Mesothelial cell of epicardium (in vitro differentiated cells): ENCODE measurements at regions not wholly inside any gene's neighbourhood (a gene's known extent, or its start where the extent isn't known, plus 50 kb on each side); places are given as distances from the start of the nearest gene placed in this dataset.

Source experiments
- DNase-seq, 2 experiments: peaks; one replicate each; pipeline ENCODE4 v3.0.0; 2021; ENCODE audit warnings: low spot score in 2 of 2; ENCODE audit not compliant: unreplicated experiment in 2 of 2
- H3K27ac Mint-ChIP-seq: 2 replicates; pipeline ENCODE4 v1.8.0; 2021; ENCODE audit warnings: mixed read lengths
- H3K27me3 Mint-ChIP-seq: 2 replicates; pipeline ENCODE4 v1.8.0; 2021; ENCODE audit warnings: low read depth, mixed read lengths
- H3K36me3 Mint-ChIP-seq: 2 replicates; pipeline ENCODE4 v1.8.0; 2021; ENCODE audit warnings: mixed read lengths
- H3K4me1 Mint-ChIP-seq: 2 replicates; pipeline ENCODE4 v1.8.0; 2021; ENCODE audit warnings: mixed read lengths
- H3K4me3 Mint-ChIP-seq: 2 replicates; pipeline ENCODE4 v1.8.0; 2021; ENCODE audit warnings: mild to moderate bottlenecking, moderate library complexity, mixed read lengths
- H3K9me3 Mint-ChIP-seq: 2 replicates; pipeline ENCODE4 v1.8.0; 2021; ENCODE audit warnings: mixed read lengths
- CTCF ChIP-seq: fragments of 200-600 bp; sonication (generic); IDR thresholded peaks from one replicate; pipeline ENCODE4 v1.5.0; 2021; ENCODE audit warnings: antibody characterized with exemption; ENCODE audit not compliant: unreplicated experiment

GRCh38 chr14:40394634-40395340, 962.6 kb upstream of the FBXO33 start:
- Mint-ChIP-seq H3K27me3 (no peaks in the 10 kb centered on the region), H3K9me3 (no peaks in the 10 kb centered on the region)

GRCh38 chr14:40393143-40393542, 960.9 kb upstream of the FBXO33 start:
- no peak for DNase-seq
- H3K9me3 Mint-ChIP-seq: no peaks in the 10 kb centered on the region
- no peaks in the 10 kb centered on the region for H3K27me3 Mint-ChIP-seq
- peaks cover 4% of the 10 kb centered on the region for H3K4me1 Mint-ChIP-seq
- no peak overlapping the region for H3K27ac Mint-ChIP-seq
- H3K4me3 Mint-ChIP-seq: no peak overlapping the region
- no peak for TF ChIP-seq CTCF
- no peaks in the 10 kb centered on the region for H3K36me3 Mint-ChIP-seq

More at GRCh38 chr14:40394634-40395340, 962.6 kb upstream of the FBXO33 start:
- Mint-ChIP-seq H3K36me3 (no peaks in the 10 kb centered on the region), H3K27ac (no peak overlapping the region), H3K4me1 (peaks cover 4% of the 10 kb centered on the region), H3K4me3 (no peak overlapping the region)
- no peak for DNase-seq
- TF ChIP-seq CTCF: no peak

GRCh38 chr14:40386433-40386832, 954.2 kb upstream of the FBXO33 start:
- H3K36me3 Mint-ChIP-seq: no peaks in the 10 kb centered on the region
- no peak for TF ChIP-seq CTCF
- H3K9me3 Mint-ChIP-seq: peaks cover 2% of the 10 kb centered on the region
- DNase-seq: no peak
- H3K4me1 Mint-ChIP-seq: peaks cover 8% of the 10 kb centered on the region
- H3K27me3 Mint-ChIP-seq: no peaks in the 10 kb centered on the region
- H3K4me3 Mint-ChIP-seq: no peak overlapping the region
- H3K27ac Mint-ChIP-seq: no peak overlapping the region

GRCh38 chr14:40374221-40374620, 942.0 kb upstream of the FBXO33 start:
- Mint-ChIP-seq H3K36me3 (no peaks in the 10 kb centered on the region), H3K4me1 (no peaks in the 10 kb centered on the region), H3K27ac (no peak overlapping the region), H3K9me3 (peaks cover 8% of the 10 kb centered on the region), H3K27me3 (no peaks in the 10 kb centered on the region), H3K4me3 (no peak overlapping the region)
- no peak for TF ChIP-seq CTCF
- no peak for DNase-seq

- Mint-ChIP-seq H3K4me1 (peaks cover 6% of the 10 kb centered on the region), H3K27me3 (no peaks in the 10 kb centered on the region), H3K27ac (no peak overlapping the region), H3K4me3 (no peak overlapping the region), H3K9me3 (peaks cover 5% of the 10 kb centered on the region), H3K36me3 (no peaks in the 10 kb centered on the region)
- DNase-seq: no peak
- TF ChIP-seq CTCF: no peak
Measured at GRCh38 chr14:40371011-40371410, 938.8 kb upstream of the FBXO33 start.

- Mint-ChIP-seq H3K27ac (peak overlapping the region; percentile 48), H3K4me1 (peaks cover 22% of the 10 kb centered on the region), H3K27me3 (no peaks in the 10 kb centered on the region), H3K4me3 (no peak overlapping the region), H3K36me3 (no peaks in the 10 kb centered on the region), H3K9me3 (peaks cover 9% of the 10 kb centered on the region)
- no peak for DNase-seq
- TF ChIP-seq CTCF: no peak
Measured at GRCh38 chr14:40368314-40368713, 936.1 kb upstream of the FBXO33 start.
